Activated CD4-positive, alpha-beta T cell treated with anti-CD3 and anti-CD28 coated beads, Interleukin-2, amount 50 U/mL, for 1 hour (primary cell): ENCODE measurements at regions not wholly inside any gene's neighbourhood (a gene's known extent, or its start where the extent isn't known, plus 50 kb on each side); places are given as distances from the start of the nearest gene placed in this dataset.
"Not testable (repeated sequence)": the region's sequence is repeated elsewhere in the genome, so short reads cannot be mapped to it uniquely, and the experiment has no call there.

Experiments
- DNase-seq: peaks from one replicate; pipeline ENCODE4 v3.0.0-alpha.2; 2020

DNA sequence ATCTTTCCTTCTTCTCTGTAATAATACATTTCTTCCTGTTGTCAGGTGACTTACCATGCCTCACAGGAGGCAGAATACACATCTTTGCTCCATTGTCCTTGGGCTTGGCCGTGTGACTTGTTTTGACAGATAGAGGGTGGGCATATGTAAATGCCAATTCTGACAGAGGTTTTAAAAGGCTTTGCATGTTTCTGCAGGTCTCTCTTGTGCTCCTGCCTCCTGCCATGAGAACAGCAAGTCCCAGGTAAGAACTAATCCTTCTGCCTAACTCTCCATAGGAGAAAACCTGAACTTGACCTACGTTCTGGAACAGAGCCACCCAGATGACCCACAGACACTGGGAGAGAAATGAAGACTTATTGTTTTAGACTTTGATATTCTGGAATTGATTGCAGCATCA lies 88.7 kb upstream of the TNFSF11 start:
- no peak for DNase-seq

DNA sequence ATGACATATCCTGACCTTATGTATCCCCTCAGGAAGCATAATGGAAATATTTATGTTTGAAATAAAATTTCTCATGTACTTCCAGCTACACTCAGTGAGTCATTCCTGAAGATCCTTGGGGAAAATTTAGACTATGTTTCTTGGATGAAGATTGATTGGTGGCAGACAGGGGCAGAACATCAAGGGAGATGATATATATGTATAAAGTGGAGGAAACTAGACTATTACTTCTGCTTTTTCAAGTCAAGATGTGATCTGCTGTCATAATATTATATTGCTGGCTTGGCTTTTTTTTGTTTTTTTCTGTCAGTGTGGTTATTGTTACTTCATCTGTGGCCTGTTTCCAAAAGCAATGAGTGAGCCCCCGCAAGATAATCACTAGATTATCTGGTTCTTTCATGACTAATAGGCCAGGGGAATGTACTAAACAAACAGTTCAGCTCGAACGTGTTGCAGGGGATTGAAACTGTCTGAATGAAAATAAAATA lies 87.2 kb upstream of the TNFSF11 start:
- DNase-seq: no peak

DNA sequence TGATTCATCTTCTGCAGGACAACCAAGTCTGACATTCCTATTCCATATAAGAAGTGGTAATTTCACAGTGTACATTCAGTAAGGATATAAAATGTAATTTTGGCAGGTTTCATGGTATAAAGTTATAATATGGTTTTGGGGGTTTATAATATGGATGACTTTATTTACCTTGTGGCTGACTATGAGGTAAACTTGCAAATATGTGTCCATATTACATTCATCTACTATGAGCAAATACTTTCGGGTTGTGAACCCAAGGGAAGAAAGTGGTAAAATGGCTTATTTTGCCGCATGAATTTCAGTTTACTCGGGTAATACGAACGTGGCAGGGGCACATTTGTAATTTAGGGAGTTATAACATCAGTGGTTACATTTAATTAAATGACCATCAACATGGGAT lies 86.7 kb upstream of the TNFSF11 start:
- DNase-seq: no peak

DNA sequence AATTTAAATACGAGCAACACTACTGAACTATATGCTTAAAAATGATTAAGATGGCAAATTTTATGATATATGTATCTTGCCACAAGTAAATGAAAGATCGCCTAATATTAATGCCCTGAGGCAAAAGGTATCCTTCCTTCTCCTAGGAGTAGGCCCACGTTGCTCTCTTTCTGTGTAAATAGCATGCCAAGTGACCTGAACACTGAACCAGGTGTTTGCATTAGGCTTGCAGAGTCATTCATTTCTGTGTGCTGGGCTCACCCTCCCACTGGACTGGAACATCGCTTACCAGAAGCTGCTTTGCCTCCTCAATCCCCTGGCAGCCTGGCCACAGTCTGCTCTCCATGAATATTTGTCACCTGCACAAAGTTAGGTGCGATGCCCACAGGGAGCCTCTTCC lies 83.3 kb upstream of the TNFSF11 start:
- DNase-seq: no peak

DNA sequence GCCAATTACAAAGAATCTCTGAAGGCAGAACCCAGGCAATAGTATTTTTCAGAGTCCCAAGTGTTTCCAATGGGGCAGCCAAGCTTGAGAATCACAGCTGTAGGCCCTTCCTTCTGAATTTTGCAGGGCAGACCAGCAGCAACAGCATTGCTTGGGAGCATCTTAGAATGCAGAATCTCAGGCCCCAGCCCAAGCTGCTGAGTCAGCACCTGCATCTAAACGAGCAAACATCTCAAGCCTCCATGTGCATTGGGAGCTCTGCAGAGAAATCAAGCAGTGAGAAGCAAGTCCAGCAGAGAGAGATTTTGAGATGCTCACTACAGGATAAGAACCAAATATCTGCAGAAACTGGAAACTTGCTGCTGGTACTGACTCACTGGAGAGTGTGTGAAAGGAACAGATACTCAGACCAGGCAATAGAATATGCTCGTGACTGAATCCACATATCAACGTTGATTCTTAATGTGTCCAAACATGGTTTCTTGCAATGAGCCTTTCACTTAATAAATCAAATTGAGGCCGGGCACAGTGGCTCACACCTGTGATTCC lies 81.5 kb upstream of the TNFSF11 start:
- DNase-seq: no peak

DNA sequence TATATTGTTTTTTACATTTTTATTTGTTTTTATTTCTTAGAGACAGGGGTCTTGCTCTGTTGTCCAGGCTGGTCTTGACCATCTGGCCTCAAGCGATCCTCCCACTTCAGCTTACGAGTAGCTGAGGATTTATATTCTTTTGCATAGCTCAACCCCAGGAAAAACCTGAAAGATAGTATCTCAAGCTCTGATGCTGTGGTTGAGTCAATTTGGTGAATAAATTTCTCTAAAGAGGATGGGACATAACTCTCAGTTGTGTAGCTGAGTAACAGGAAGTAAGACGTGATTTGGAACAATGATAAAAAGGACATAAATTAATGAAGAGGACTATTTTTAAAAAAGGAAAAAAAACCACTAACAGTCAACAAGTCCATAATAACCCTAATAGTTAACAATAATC lies 79.8 kb upstream of the TNFSF11 start:
- no peak for DNase-seq

DNA sequence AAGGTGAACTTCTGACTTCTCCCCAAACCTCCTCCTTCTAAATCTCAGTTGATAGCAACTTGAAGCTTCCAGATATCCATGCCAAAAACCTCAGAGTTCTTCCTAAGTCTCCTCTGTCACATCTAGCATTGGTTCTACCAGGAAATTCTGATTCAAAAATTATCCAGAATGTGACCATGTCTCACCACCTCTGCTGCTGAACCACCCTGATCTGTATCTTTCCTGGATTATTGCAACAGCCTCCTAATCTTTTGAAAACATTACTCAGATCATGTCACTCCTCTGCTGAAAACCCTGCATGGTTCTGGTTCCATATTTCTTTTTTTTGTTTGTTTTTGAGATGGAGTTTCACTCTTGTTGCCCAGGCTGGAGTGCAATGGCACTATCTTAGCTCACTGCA lies 78.7 kb upstream of the TNFSF11 start:
- DNase-seq: no peak

DNA sequence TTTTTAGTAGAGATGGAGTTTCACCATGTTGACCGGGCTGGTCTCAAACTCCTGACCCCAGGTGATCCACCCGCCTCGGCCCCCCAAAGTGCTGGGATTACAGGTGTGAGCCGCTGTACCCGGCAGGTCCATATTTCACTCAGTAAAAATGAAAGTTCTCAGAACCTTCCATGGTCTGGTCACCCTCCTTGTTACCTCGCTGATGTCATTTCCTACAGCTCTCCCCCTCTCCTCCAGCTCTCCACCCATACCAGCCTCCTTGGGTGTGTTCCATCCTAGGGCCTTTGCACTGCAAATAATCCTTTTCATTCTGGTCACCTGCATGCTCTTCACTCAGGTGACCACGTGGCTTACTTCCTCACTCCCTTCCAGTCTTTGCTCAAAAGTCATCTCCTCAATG lies 78.2 kb upstream of the TNFSF11 start:
- no peak for DNase-seq

DNA sequence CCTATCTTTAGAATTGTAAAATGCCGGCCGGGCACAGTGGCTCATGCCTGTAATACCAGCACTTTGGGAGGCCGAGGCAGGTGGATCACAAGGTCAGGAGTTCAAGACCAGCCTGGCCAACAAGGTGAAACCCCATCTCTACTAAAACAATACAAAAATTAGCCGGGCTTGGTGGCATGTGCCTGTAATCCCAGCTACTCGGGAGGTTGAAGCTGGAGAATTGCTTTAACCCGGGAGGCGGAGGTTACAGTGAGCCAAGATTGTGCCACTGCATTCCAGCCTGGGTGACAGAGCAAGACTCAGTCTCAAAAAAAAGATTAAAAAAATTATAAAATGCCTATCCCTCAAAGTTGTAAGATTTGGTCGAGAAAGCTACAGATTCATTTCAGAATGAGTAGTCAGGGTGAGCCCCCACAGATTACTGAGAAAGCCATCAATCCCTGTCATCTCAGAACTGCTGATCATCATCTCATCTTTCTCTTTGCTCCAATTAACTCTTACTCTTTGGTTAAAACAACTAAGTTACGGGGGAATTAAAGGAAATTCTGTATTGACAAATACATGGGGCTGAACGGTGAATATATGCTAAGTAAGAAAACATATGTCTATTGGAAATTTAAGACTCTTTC lies 76.9 kb upstream of the TNFSF11 start:
- DNase-seq: not testable (repeated sequence)

DNA sequence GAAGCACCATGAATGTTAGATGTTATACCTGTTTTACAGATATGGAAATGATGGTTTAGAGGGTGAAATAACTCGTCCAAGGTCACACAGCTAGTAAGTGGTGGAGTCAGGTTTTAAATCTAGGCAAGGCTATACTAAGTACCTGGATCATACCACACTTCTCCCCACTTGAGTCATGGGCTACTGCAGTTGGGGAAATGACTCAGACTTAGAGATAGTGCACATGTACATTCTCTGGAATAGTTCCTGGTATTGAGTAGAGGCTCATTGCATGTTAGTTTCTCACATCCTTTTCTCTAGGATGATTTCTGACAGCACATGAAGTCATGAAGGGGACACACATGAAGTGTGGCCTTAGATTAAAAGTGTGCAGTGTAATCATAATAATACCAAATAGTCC lies 76.2 kb upstream of the TNFSF11 start:
- DNase-seq: no peak

DNA sequence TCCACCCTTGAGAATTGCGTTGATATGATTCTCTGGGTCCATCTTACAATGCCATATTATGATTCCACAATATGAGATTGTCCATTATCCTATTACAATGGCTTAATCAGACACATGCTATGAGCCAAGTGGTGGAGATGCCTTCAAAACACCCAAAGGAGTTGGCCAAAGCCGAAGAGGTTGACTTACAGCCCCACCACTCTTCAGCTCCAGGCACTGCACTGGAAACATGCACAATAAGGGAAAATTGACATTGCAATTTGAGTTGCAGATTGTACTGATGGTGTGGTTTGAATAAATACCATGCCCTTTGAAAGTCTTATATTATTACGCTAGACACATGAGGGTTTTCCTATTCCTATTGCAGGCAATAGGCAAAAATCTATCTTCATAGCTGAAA lies 75.4 kb upstream of the TNFSF11 start:
- DNase-seq: no peak
